Uterus (tissue), 2 donors: ENCODE measurements at regions not wholly inside any gene's neighbourhood (a gene's known extent, or its start where the extent isn't known, plus 50 kb on each side); places are given as distances from the start of the nearest gene placed in this dataset.

Experiments used
- CTCF ChIP-seq, 4 experiments: fragments of 200-600 bp in 2 of 4; fragments of 450-650 bp in 2 of 4; sonication (generic) in 2 of 4; IDR thresholded peaks; one replicate each; pipeline ENCODE4 v1.5.1; 2016 to 2019; ENCODE audit warnings: antibody characterized with exemption in 4 of 4, mild to moderate bottlenecking in 2 of 4, moderate library complexity in 1 of 4
- POLR2A ChIP-seq, 2 donors: fragments of 450-650 bp; IDR thresholded peaks; one replicate each; pipeline ENCODE4 v1.6.1; 2016; ENCODE audit warnings: antibody characterized with exemption in 2 of 2, mild to moderate bottlenecking in 1 of 2, moderate library complexity in 1 of 2

GRCh38 chr14:26982071-26982470 is 384.2 kb upstream of the NOVA1 start:
- TF ChIP-seq CTCF (IDR thresholded peaks at IDR 0.05) (no peak), POLR2A (IDR thresholded peaks at IDR 0.05) (no peak)
